Ishikawa (cell line): ENCODE measurements at regions not wholly inside any gene's neighbourhood (a gene's known extent, or its start where the extent isn't known, plus 50 kb on each side); places are given as distances from the start of the nearest gene placed in this dataset.

ENCODE experiments used
- CEBPB ChIP-seq: IDR thresholded peaks from 2 replicates; pipeline ENCODE4 v1.6.1; 2012
- CREB1 ChIP-seq: IDR thresholded peaks from 2 replicates; pipeline ENCODE4 v1.6.1; 2012; ENCODE audit warnings: low read depth
- EGR1 ChIP-seq: IDR thresholded peaks from 2 replicates; pipeline ENCODE4 v1.6.1; 2012
- EP300 ChIP-seq: IDR thresholded peaks from 2 replicates; pipeline ENCODE4 v1.6.1; 2012; ENCODE audit warnings: borderline replicate concordance
- FOXM1 ChIP-seq: IDR thresholded peaks from 2 replicates; pipeline ENCODE4 v1.6.1; 2012; ENCODE audit warnings: low read depth, borderline replicate concordance
- NFIC ChIP-seq: IDR thresholded peaks from 2 replicates; pipeline ENCODE4 v1.6.1; 2012
- RAD21 ChIP-seq: IDR thresholded peaks from 2 replicates; pipeline ENCODE4 v1.6.1; 2012; ENCODE audit warnings: low read depth
- REST ChIP-seq: IDR thresholded peaks from 2 replicates; pipeline ENCODE4 v1.6.1; 2012; ENCODE audit warnings: low read depth, mild to moderate bottlenecking
- TAF1 ChIP-seq: IDR thresholded peaks from 2 replicates; pipeline ENCODE4 v1.6.1; 2012; ENCODE audit warnings: low read depth, mild to moderate bottlenecking
- TCF12 ChIP-seq: IDR thresholded peaks from 2 replicates; pipeline ENCODE4 v1.6.1; 2012; ENCODE audit warnings: low read depth
- TEAD4 ChIP-seq: IDR thresholded peaks from 2 replicates; pipeline ENCODE4 v1.6.1; 2012
- YY1 ChIP-seq: IDR thresholded peaks from 2 replicates; pipeline ENCODE4 v1.6.1; 2012; ENCODE audit warnings: low read depth
- ZBTB7A ChIP-seq: IDR thresholded peaks from 2 replicates; pipeline ENCODE4 v1.6.1; 2012; ENCODE audit warnings: low read depth
- TF ChIP-seq, protein P1 (sequence below): IDR thresholded peaks from 2 replicates; pipeline ENCODE4 v1.6.1; 2012
- TF ChIP-seq, protein P2 (sequence below): IDR thresholded peaks from 2 replicates; pipeline ENCODE4 v1.6.1; 2012

DNA sequence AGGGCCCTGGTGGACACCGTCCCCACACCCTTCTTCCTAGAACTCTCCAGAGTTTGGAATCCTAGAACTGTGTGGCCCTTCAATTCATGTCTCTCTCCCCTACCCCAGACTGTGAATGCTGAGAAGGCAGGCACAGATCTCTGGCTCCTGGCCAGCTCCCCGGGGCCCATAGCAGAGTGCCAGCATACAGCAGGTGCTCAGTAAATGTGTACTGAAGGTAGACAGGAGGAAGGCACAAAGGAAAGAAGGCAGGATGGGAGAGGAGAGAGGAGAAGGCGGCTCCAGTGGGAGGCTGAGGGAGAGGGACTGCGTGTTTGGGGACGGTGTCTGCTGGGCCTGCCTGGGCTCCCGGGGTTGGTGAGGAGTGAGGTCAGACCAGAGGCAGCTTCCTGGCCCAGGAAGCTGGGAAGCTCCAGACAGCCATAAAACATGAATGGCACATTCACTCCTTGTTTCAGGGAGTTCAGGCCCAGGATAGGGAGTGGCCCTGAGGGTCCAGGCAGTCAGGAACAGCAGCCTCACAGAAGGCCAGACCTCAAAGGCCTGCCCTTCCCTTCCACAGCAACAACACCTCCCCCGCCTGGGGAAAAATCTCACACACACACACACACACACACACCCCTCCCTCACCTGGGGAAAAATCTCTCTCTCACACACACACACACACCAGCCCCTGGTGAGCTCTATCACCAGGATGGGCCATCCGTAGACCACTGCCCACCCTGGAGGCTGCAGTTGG, 137.1 kb upstream of the PRR20G start:
- TF ChIP-seq CEBPB, result no peak
- TF ChIP-seq, protein P1, sequence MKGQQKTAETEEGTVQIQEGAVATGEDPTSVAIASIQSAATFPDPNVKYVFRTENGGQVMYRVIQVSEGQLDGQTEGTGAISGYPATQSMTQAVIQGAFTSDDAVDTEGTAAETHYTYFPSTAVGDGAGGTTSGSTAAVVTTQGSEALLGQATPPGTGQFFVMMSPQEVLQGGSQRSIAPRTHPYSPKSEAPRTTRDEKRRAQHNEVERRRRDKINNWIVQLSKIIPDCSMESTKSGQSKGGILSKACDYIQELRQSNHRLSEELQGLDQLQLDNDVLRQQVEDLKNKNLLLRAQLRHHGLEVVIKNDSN, result no peak
- TF ChIP-seq EP300, result no peak

- TF ChIP-seq YY1 (no peak), NFIC (no peak), ZBTB7A (no peak), REST (no peak), CREB1 (no peak), RAD21 (no peak), TAF1 (no peak), FOXM1 (no peak), TEAD4 (no peak)
- TF ChIP-seq, protein P1, result no peak
Measured at GRCh38 chr3:127423856-127424765, 136.3 kb upstream of the PRR20G start.

DNA sequence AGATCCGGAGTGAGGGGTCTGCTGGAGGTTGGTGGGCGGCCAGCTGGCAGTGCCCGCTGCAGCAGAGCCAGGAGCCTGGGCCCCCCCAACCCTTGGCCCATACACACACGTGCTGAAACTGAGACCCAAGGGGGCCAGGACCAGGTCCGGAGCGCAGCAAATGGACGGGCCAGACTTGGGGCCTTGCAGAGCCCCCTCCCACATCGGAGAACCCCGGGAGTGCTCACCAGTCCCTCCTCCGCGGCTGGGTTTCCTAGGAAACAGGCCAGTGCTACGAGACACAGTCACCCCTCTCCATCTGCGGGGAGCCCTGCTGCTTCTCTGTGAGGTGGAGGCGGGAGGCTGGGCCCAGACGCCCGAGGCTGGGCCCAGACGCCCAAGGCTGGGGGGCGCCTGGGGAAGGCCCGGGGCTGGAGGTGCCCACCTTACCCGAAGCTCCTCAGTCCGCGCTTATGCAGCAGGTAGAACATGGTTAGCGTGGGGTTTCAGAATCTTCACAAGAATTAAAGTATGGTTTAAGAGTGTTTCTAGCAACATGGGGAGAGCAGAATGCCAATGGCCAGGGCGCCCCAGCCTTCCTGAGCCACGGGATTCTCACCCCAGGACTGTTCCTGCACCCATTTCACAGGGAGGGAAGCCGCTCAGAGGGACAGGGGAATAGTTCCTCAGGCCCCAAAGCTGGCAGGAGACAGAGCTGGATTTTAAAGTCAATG, 135.0 kb upstream of the PRR20G start:
- no peak for TF ChIP-seq TEAD4
- TF ChIP-seq YY1, result no peak
- no peak for TF ChIP-seq CREB1
- TF ChIP-seq, protein P1, result no peak
- no peak for TF ChIP-seq RAD21
- TF ChIP-seq EP300, result no peak

GRCh38 chr3:127421943-127422662, 134.3 kb upstream of the PRR20G start:
- TF ChIP-seq CEBPB (no peak), TEAD4 (no peak), RAD21 (no peak), TAF1 (no peak), NFIC (no peak), YY1 (no peak), EP300 (no peak), ZBTB7A (no peak), FOXM1 (no peak), REST (no peak), TCF12 (no peak), EGR1 (no peak), CREB1 (no peak)
- TF ChIP-seq, protein P2, sequence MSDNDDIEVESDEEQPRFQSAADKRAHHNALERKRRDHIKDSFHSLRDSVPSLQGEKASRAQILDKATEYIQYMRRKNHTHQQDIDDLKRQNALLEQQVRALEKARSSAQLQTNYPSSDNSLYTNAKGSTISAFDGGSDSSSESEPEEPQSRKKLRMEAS, result no peak
- TF ChIP-seq, protein P1, result no peak
